MM.1S (cell line): ENCODE measurements at regions not wholly inside any gene's neighbourhood (a gene's known extent, or its start where the extent isn't known, plus 50 kb on each side); places are given as distances from the start of the nearest gene placed in this dataset.

Experiments used
- DNase-seq: peaks from one replicate; pipeline ENCODE4 v3.0.0-alpha.2; 2015
- H2AFZ ChIP-seq: fragments of 300-600 bp; sonication (generic); 2 replicates; pipeline ENCODE4 v1.6.0; 2016; ENCODE audit warnings: antibody characterized with exemption, low read length
- H3F3A ChIP-seq: fragments of 300-600 bp; sonication (generic); 2 replicates; pipeline ENCODE4 v1.6.1; 2016; ENCODE audit warnings: mild to moderate bottlenecking, antibody characterized with exemption, low read length, moderate library complexity, mixed read lengths; ENCODE audit not compliant: insufficient read depth
- H3K27ac ChIP-seq: fragments of 300-600 bp; sonication (generic); 2 replicates; pipeline ENCODE4 v1.5.1; 2016; ENCODE audit warnings: mild to moderate bottlenecking, low read length
- H3K27me3 ChIP-seq: fragments of 300-600 bp; sonication (generic); replicated peaks from 2 replicates; pipeline ENCODE4 v1.6.0; 2016; ENCODE audit warnings: low read length; ENCODE audit not compliant: insufficient read depth
- H3K36me3 ChIP-seq: fragments of 300-600 bp; sonication (generic); replicated peaks from 2 replicates; pipeline ENCODE4 v1.6.1; 2016; ENCODE audit warnings: mild to moderate bottlenecking, low read length, mixed read lengths; ENCODE audit not compliant: insufficient read depth
- H3K4me1 ChIP-seq: fragments of 300-600 bp; sonication (generic); 2 replicates; pipeline ENCODE4 v1.6.1; 2016; ENCODE audit warnings: low read length, mixed read lengths
- H3K4me2 ChIP-seq: fragments of 300-600 bp; sonication (generic); 2 replicates; pipeline ENCODE4 v1.6.0; 2016; ENCODE audit warnings: low read depth, low read length
- H3K4me3 ChIP-seq: fragments of 300-600 bp; sonication (generic); 2 replicates; pipeline ENCODE4 v1.5.1; 2016; ENCODE audit warnings: low read length, mixed read lengths
- H3K79me2 ChIP-seq: fragments of 300-600 bp; sonication (generic); 2 replicates; pipeline ENCODE4 v1.6.1; 2016; ENCODE audit warnings: mixed run types, low read length, mixed read lengths
- H3K9ac ChIP-seq: fragments of 300-600 bp; sonication (generic); 2 replicates; pipeline ENCODE4 v1.6.1; 2016; ENCODE audit warnings: low read length, mixed read lengths
- H3K9me2 ChIP-seq: fragments of 300-600 bp; sonication (generic); replicated peaks from 2 replicates; pipeline ENCODE4 v1.6.1; 2016; ENCODE audit warnings: mild to moderate bottlenecking, low read length, mixed read lengths; ENCODE audit not compliant: insufficient read depth
- H3K9me3 ChIP-seq: fragments of 300-600 bp; sonication (generic); replicated peaks from 2 replicates; pipeline ENCODE4 v1.6.1; 2016; ENCODE audit warnings: mild to moderate bottlenecking, low read length, mixed read lengths; ENCODE audit not compliant: insufficient read depth
- H4K20me1 ChIP-seq: fragments of 300-600 bp; sonication (generic); 2 replicates; pipeline ENCODE4 v1.6.1; 2016; ENCODE audit warnings: mild to moderate bottlenecking, low read length, moderate library complexity, mixed read lengths; ENCODE audit not compliant: insufficient read depth
- CTCF ChIP-seq: fragments of 300-600 bp; sonication (generic); IDR thresholded peaks from 2 replicates; pipeline ENCODE4 v1.5.1; 2016; ENCODE audit warnings: antibody characterized with exemption, low read length, mixed read lengths
- EZH2 ChIP-seq: fragments of 300-600 bp; sonication (generic); optimal IDR thresholded peaks from 2 replicates; pipeline ENCODE3; 2017; ENCODE audit warnings: low read depth, mild to moderate bottlenecking, antibody characterized with exemption, low read length, mixed read lengths
- EZH2phosphoT487 ChIP-seq: fragments of 300-600 bp; sonication (generic); IDR thresholded peaks from 2 replicates; pipeline ENCODE4 v1.6.1; 2018; ENCODE audit warnings: antibody characterized with exemption, low read length

GRCh38 chr6:85868685-85869084 is 226.0 kb upstream of the SYNCRIP start:
- no peak overlapping the region for H3K27ac ChIP-seq
- no peaks in the 10 kb centered on the region for H3K9me2 ChIP-seq
- H4K20me1 ChIP-seq, result no peaks in the 10 kb centered on the region
- H2AFZ ChIP-seq, result no peak overlapping the region
- no peak for TF ChIP-seq CTCF
- no peak for TF ChIP-seq EZH2
- no peak for TF ChIP-seq EZH2phosphoT487
- H3K9ac ChIP-seq, result no peak overlapping the region
- DNase-seq, result no peak
- no peaks in the 10 kb centered on the region for H3K27me3 ChIP-seq
- H3K4me2 ChIP-seq, result no peak overlapping the region
- no peaks in the 10 kb centered on the region for H3K4me1 ChIP-seq
- no peaks in the 10 kb centered on the region for H3K36me3 ChIP-seq
- H3K79me2 ChIP-seq, result no peaks in the 10 kb centered on the region
- H3F3A ChIP-seq, result no peaks in the 10 kb centered on the region
- H3K9me3 ChIP-seq, result no peaks in the 10 kb centered on the region
- no peak overlapping the region for H3K4me3 ChIP-seq

- Histone ChIP-seq H2AFZ (no peak overlapping the region), H3K4me1 (no peaks in the 10 kb centered on the region), H3K79me2 (no peaks in the 10 kb centered on the region), H3K36me3 (no peaks in the 10 kb centered on the region), H3K9me3 (no peaks in the 10 kb centered on the region), H3F3A (no peaks in the 10 kb centered on the region), H3K4me3 (no peak overlapping the region), H4K20me1 (no peaks in the 10 kb centered on the region), H3K4me2 (no peak overlapping the region), H3K27me3 (no peaks in the 10 kb centered on the region), H3K9me2 (no peaks in the 10 kb centered on the region), H3K27ac (no peak overlapping the region), H3K9ac (no peak overlapping the region)
- DNase-seq, result no peak
- no peak for TF ChIP-seq CTCF
- no peak for TF ChIP-seq EZH2
- no peak for TF ChIP-seq EZH2phosphoT487
Measured at GRCh38 chr6:85867595-85867994, 224.9 kb upstream of the SYNCRIP start.

- TF ChIP-seq CTCF (no peak), EZH2phosphoT487 (no peak), EZH2 (no peak)
- no peak overlapping the region for H3K27ac ChIP-seq
- DNase-seq, result no peak
- H3F3A ChIP-seq, result no peaks in the 10 kb centered on the region
- H2AFZ ChIP-seq, result no peak overlapping the region
- H3K9ac ChIP-seq, result no peak overlapping the region
- H3K4me3 ChIP-seq, result no peak overlapping the region
- H3K9me3 ChIP-seq, result no peaks in the 10 kb centered on the region
- no peaks in the 10 kb centered on the region for H3K79me2 ChIP-seq
- H3K4me1 ChIP-seq, result no peaks in the 10 kb centered on the region
- no peaks in the 10 kb centered on the region for H3K27me3 ChIP-seq
- H3K36me3 ChIP-seq, result no peaks in the 10 kb centered on the region
- no peaks in the 10 kb centered on the region for H3K9me2 ChIP-seq
- H3K4me2 ChIP-seq, result no peak overlapping the region
- H4K20me1 ChIP-seq, result no peaks in the 10 kb centered on the region
Measured at GRCh38 chr6:85866758-85867401, 224.2 kb upstream of the SYNCRIP start.
